H9 (cell line): ENCODE measurements at regions not wholly inside any gene's neighbourhood (a gene's known extent, or its start where the extent isn't known, plus 50 kb on each side); places are given as distances from the start of the nearest gene placed in this dataset.
"Not testable (repeated sequence)": the region's sequence is repeated elsewhere in the genome, so short reads cannot be mapped to it uniquely, and the experiment has no call there.

ENCODE experiments used
- DNase-seq: peaks from one replicate; pipeline ENCODE4 v3.0.0-alpha.2; 2017
- H2AFZ ChIP-seq: one replicate; pipeline ENCODE4 v1.6.1; 2013; ENCODE audit warnings: mild to moderate bottlenecking, low read length, control low read depth, moderate library complexity
- H2AK5ac ChIP-seq: 2 replicates; pipeline ENCODE4 v1.6.1; 2013; ENCODE audit warnings: low read length, control low read depth, mixed read lengths; ENCODE audit not compliant: insufficient read length
- H2BK120ac ChIP-seq: one replicate; pipeline ENCODE4 v1.6.1; 2013; ENCODE audit warnings: low read depth, mild to moderate bottlenecking, low read length, control low read depth, inconsistent platforms; ENCODE audit not compliant: poor library complexity, severe bottlenecking
- H2BK12ac ChIP-seq: 2 replicates; pipeline ENCODE4 v1.6.1; 2013; ENCODE audit warnings: low read length, control low read depth, mixed read lengths, low read depth; ENCODE audit not compliant: insufficient read length
- H2BK15ac ChIP-seq: 2 replicates; pipeline ENCODE4 v1.6.1; 2013; ENCODE audit warnings: low read depth, low read length, control low read depth
- H2BK20ac ChIP-seq: one replicate; pipeline ENCODE4 v1.6.1; 2013; ENCODE audit warnings: low read depth, mild to moderate bottlenecking, low read length, control low read depth, inconsistent platforms; ENCODE audit not compliant: poor library complexity, severe bottlenecking
- H2BK5ac ChIP-seq: 2 replicates; pipeline ENCODE4 v1.6.1; 2013; ENCODE audit warnings: low read length, control low read depth, mixed read lengths; ENCODE audit not compliant: insufficient read length
- H3K14ac ChIP-seq: 2 replicates; pipeline ENCODE4 v1.6.1; 2013; ENCODE audit warnings: low read length, control low read depth; ENCODE audit not compliant: insufficient read depth
- H3K18ac ChIP-seq: 2 replicates; pipeline ENCODE4 v1.6.1; 2013; ENCODE audit warnings: low read depth, mild to moderate bottlenecking, mixed read lengths, low read length, control low read depth; ENCODE audit not compliant: insufficient read length
- H3K23ac ChIP-seq: 2 replicates; pipeline ENCODE4 v1.6.1; 2013; ENCODE audit warnings: low read length, control low read depth, mixed read lengths, low read depth; ENCODE audit not compliant: insufficient read length
- H3K23me2 ChIP-seq: 2 replicates; pipeline ENCODE4 v1.6.1; 2013; ENCODE audit warnings: low read depth, mild to moderate bottlenecking, mixed read lengths, low read length, control low read depth; ENCODE audit not compliant: insufficient read length, poor library complexity, severe bottlenecking
- H3K27ac ChIP-seq: 2 replicates; pipeline ENCODE4 v1.5.1; 2013; ENCODE audit warnings: low read length, control low read depth, mixed read lengths, low read depth; ENCODE audit not compliant: insufficient read length
- H3K27me3 ChIP-seq: 2 replicates; pipeline ENCODE4 v1.6.1; 2013; ENCODE audit warnings: low read length, control low read depth, inconsistent platforms; ENCODE audit not compliant: insufficient read depth
- H3K4ac ChIP-seq: 2 replicates; pipeline ENCODE4 v1.6.1; 2013; ENCODE audit warnings: low read depth, mild to moderate bottlenecking, control low read depth, inconsistent platforms, low read length, moderate library complexity
- H3K4me1 ChIP-seq: 2 replicates; pipeline ENCODE4 v1.6.1; 2013; ENCODE audit warnings: low read length, control low read depth, inconsistent platforms; ENCODE audit not compliant: insufficient read depth
- H3K4me2 ChIP-seq: 2 replicates; pipeline ENCODE4 v1.6.1; 2013; ENCODE audit warnings: low read length, control low read depth, mixed read lengths; ENCODE audit not compliant: insufficient read length, insufficient read depth
- H3K56ac ChIP-seq: 2 replicates; pipeline ENCODE4 v1.6.1; 2013; ENCODE audit warnings: low read depth, mild to moderate bottlenecking, mixed read lengths, low read length, control low read depth; ENCODE audit not compliant: insufficient read length
- H3K79me1 ChIP-seq: 2 replicates; pipeline ENCODE4 v1.6.1; 2013; ENCODE audit warnings: low read depth, mild to moderate bottlenecking, moderate library complexity, low read length, control low read depth, inconsistent platforms; ENCODE audit not compliant: insufficient read depth, poor library complexity, severe bottlenecking
- H3K79me2 ChIP-seq: 2 replicates; pipeline ENCODE4 v1.6.1; 2013; ENCODE audit warnings: low read length, control low read depth, inconsistent platforms; ENCODE audit not compliant: insufficient read depth
- H3K9ac ChIP-seq: 2 replicates; pipeline ENCODE4 v1.6.1; 2013; ENCODE audit warnings: low read length, control low read depth, mixed read lengths; ENCODE audit not compliant: insufficient read length; ENCODE audit errors: extremely low read depth
- H3K9me3 ChIP-seq: one replicate; pipeline ENCODE4 v1.6.1; 2013; ENCODE audit warnings: low read depth, low read length, inconsistent platforms; ENCODE audit not compliant: control insufficient read depth
- H3T11ph ChIP-seq: one replicate; pipeline ENCODE4 v1.6.1; 2013; ENCODE audit warnings: mild to moderate bottlenecking, low read length, control low read depth, inconsistent platforms
- H4K20me1 ChIP-seq: one replicate; pipeline ENCODE4 v1.6.1; 2013; ENCODE audit not compliant: control insufficient read depth, insufficient read length, insufficient read depth
- H4K5ac ChIP-seq: 2 replicates; pipeline ENCODE4 v1.6.1; 2013; ENCODE audit warnings: low read depth, mild to moderate bottlenecking, mixed read lengths, low read length, control low read depth; ENCODE audit not compliant: insufficient read length
- H4K8ac ChIP-seq: replicated peaks from 2 replicates; pipeline ENCODE4 v1.6.1; 2013; ENCODE audit warnings: low read length, control low read depth, mixed read lengths, low read depth; ENCODE audit not compliant: insufficient read length
- H4K91ac ChIP-seq: 2 replicates; pipeline ENCODE4 v1.6.1; 2013; ENCODE audit warnings: low read depth, mild to moderate bottlenecking, moderate library complexity, mixed read lengths, low read length, control low read depth; ENCODE audit not compliant: insufficient read length
- H3K27ac Mint-ChIP-seq, 3 experiments: 2 replicates in 2 of 3; 3 replicates in 1 of 3; pipeline ENCODE4 v1.8.0; 2020 to 2021; ENCODE audit warnings: mixed read lengths in 3 of 3, mild to moderate bottlenecking in 1 of 3, moderate library complexity in 1 of 3
- H3K27me3 Mint-ChIP-seq: 2 replicates; pipeline ENCODE4 v1.8.0; 2021; ENCODE audit warnings: low read depth, mild to moderate bottlenecking, moderate library complexity, mixed read lengths
- H3K36me3 Mint-ChIP-seq, 3 experiments: 2 replicates in 2 of 3; 3 replicates in 1 of 3; pipeline ENCODE4 v1.8.0; 2020 to 2021; ENCODE audit warnings: low read depth in 3 of 3, mixed read lengths in 3 of 3; ENCODE audit not compliant: insufficient read depth in 1 of 3
- H3K4me1 Mint-ChIP-seq, 2 experiments: 2 replicates each; pipeline ENCODE4 v1.8.0; 2020; ENCODE audit warnings: mixed read lengths in 2 of 2
- H3K4me3 Mint-ChIP-seq, 2 experiments: 2 replicates in 1 of 2; 3 replicates in 1 of 2; pipeline ENCODE4 v1.8.0; 2020 to 2021; ENCODE audit warnings: mild to moderate bottlenecking in 2 of 2, mixed read lengths in 2 of 2, moderate library complexity in 1 of 2
- H3K9me3 Mint-ChIP-seq, 2 experiments: 2 replicates in 1 of 2; 3 replicates in 1 of 2; pipeline ENCODE4 v1.8.0; 2020; ENCODE audit warnings: mild to moderate bottlenecking in 2 of 2, mixed read lengths in 2 of 2, moderate library complexity in 1 of 2
- CTCF ChIP-seq: fragments of 200-600 bp; sonication (generic); conservative IDR thresholded peaks from 3 replicates; pipeline ENCODE4 v1.8.0; 2021; ENCODE audit warnings: antibody characterized with exemption, mild to moderate bottlenecking
- WGBS: extraction: QIAGEN DNeasy Blood & Tissue Kit; methylation state at CpG from one replicate; pipeline ENCODE4 v1.1.7; 2013; ENCODE audit warnings: missing lambda C conversion rate, low lambda C conversion rate, mixed read lengths; ENCODE audit not compliant: insufficient read length; ENCODE audit errors: extremely low coverage; 5-methylcytosine and 5-hydroxymethylcytosine counted together

GRCh38 chr12:131387281-131388163, 323.4 kb upstream of the SFSWAP start:
- no peak overlapping the region for H3K18ac ChIP-seq
- H3K9me3 Mint-ChIP-seq = no peaks in the 10 kb centered on the region; a peak in 1 of 5 replicates
- H2BK20ac ChIP-seq = no peak overlapping the region
- H3K14ac ChIP-seq = no peak overlapping the region
- H3K4me1 ChIP-seq = no peaks in the 10 kb centered on the region; the same call in 1 of the 2 replicates
- no peaks in the 10 kb centered on the region for H3K27me3 Mint-ChIP-seq
- no peak overlapping the region for H2BK12ac ChIP-seq
- H4K5ac ChIP-seq = no peak overlapping the region
- no peak overlapping the region for H2BK5ac ChIP-seq
- H3K9ac ChIP-seq = no peak overlapping the region
- no peak overlapping the region for H3K23ac ChIP-seq
- H2BK120ac ChIP-seq = no peak overlapping the region
- no peak overlapping the region for H3K27ac ChIP-seq
- H2BK15ac ChIP-seq = no peak overlapping the region
- H3K79me2 ChIP-seq = no peaks in the 10 kb centered on the region
- H2AK5ac ChIP-seq = no peak overlapping the region
- no peak overlapping the region for H3T11ph ChIP-seq
- no peak overlapping the region for H2AFZ ChIP-seq
- TF ChIP-seq CTCF = no peak
- H3K27me3 ChIP-seq = no peaks in the 10 kb centered on the region
- DNase-seq = no peak
- no peak overlapping the region for H3K4me3 Mint-ChIP-seq
- H3K23me2 ChIP-seq = no peaks in the 10 kb centered on the region
- no peaks in the 10 kb centered on the region for H3K36me3 Mint-ChIP-seq
- peaks cover 16 to 45% of the 10 kb centered on the region in 2 experiments for H3K4me1 Mint-ChIP-seq
- no peak overlapping the region for H4K91ac ChIP-seq
- H3K79me1 ChIP-seq = no peaks in the 10 kb centered on the region
- no peak overlapping the region for H3K4me2 ChIP-seq
- H4K8ac ChIP-seq = no peak overlapping the region
- H3K56ac ChIP-seq = no peak overlapping the region
- no peaks in the 10 kb centered on the region for H4K20me1 ChIP-seq
- no peak overlapping the region for H3K4ac ChIP-seq
- no CpG with 5 or more reads among the region's 35 CpGs for WGBS
- no peak overlapping the region for H3K27ac Mint-ChIP-seq
- no peaks in the 10 kb centered on the region for H3K9me3 ChIP-seq

GRCh38 chr12:131388164-131389053, 322.5 kb upstream of the SFSWAP start:
- WGBS = no CpG with 5 or more reads among the region's 10 CpGs

More at GRCh38 chr12:131388164-131389053, 322.5 kb upstream of the SFSWAP start:
- H4K5ac ChIP-seq, H3K9me3 Mint-ChIP-seq, H2BK12ac ChIP-seq, H3K79me1 ChIP-seq, H3K23ac ChIP-seq, H2AK5ac ChIP-seq, H2BK5ac ChIP-seq, H3K56ac ChIP-seq, H3K9me3 ChIP-seq, H3K9ac ChIP-seq, H3K4me3 Mint-ChIP-seq, H3T11ph ChIP-seq, H2BK15ac ChIP-seq, H3K27me3 ChIP-seq, H4K20me1 ChIP-seq, H3K4me2 ChIP-seq, H3K27me3 Mint-ChIP-seq, H3K79me2 ChIP-seq, DNase-seq, H3K27ac ChIP-seq, H2BK20ac ChIP-seq, H2BK120ac ChIP-seq, H4K91ac ChIP-seq, H4K8ac ChIP-seq, H3K4ac ChIP-seq, H2AFZ ChIP-seq, H3K36me3 Mint-ChIP-seq, H3K14ac ChIP-seq, H3K4me1 ChIP-seq, H3K18ac ChIP-seq, H3K23me2 ChIP-seq: not testable (repeated sequence)
- Mint-ChIP-seq H3K4me1 (peaks cover 16 to 44% of the 10 kb centered on the region in 2 experiments), H3K27ac (peak overlapping the region in 1 of 3 experiments; percentile 63; a peak in 2 of 7 replicates)
